Stimulated activated naive CD8-positive, alpha-beta T cell treated with anti-CD3 and anti-CD28 coated beads, Interleukin-15, Interleukin-2, amounts not matched to agents 100 U/mL and 50 U/mL, for 24 hours (primary cell): ENCODE measurements at regions not wholly inside any gene's neighbourhood (a gene's known extent, or its start where the extent isn't known, plus 50 kb on each side); places are given as distances from the start of the nearest gene placed in this dataset.
"Not testable (repeated sequence)": the region's sequence is repeated elsewhere in the genome, so short reads cannot be mapped to it uniquely, and the experiment has no call there.

Experiments used
- ATAC-seq: fragments of 150-1000 bp; cut with Tn5 transposase; one replicate; pipeline ENCODE4 v1.10.0; 2021
- DNase-seq: peaks from one replicate; pipeline ENCODE4 v3.0.0; 2021

DNA sequence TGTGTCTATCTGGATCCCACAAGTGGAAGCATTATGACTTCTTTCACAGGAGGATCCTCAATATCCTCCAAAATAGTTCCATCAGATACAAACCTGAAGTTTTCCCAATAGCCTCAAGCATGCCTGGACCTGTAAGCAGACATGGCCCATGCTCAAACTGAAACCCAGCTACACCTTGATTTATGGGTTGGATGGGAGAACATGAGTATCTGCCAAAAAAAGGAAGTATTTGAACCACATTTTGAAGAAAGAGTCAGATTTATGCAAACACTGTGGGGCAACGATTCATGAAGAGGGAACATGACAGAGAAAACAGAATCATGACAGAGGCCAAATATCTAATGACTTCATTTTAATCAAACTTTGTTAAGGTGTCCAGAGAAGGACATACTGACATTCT lies 351.0 kb upstream of the NFIA start:
- ATAC-seq = no peak
- no peak for DNase-seq

DNA sequence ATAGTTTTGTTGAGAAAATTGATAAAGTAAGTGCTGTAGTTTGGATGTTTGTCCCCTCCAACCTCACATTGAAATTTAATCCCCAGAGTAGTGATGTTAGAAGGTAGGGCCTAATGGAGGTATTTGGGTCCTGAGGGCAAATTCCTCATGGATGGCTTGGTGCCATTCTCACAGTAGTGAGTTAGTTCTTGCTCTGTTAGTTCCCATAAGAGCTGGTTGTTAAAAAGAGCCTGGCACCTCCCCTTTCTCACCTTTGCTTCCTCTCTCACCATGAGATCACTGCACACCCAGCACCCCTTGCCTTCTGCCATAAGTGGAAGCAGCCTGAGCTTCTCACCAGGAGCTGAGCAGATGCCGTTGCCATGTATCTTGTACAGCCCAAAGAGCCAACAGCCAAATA lies 354.8 kb upstream of the NFIA start:
- no peak for ATAC-seq
- DNase-seq = no peak

GRCh38 chr1:60716472-60716871 lies 365.9 kb upstream of the NFIA start:
- ATAC-seq (no peak), DNase-seq (no peak)

GRCh38 chr1:60715970-60716369 lies 366.4 kb upstream of the NFIA start:
- ATAC-seq = no peak

GRCh38 chr1:60709426-60709825 lies 372.9 kb upstream of the NFIA start:
- ATAC-seq = no peak

More at GRCh38 chr1:60715970-60716369, 366.4 kb upstream of the NFIA start:
- DNase-seq = no peak

DNA sequence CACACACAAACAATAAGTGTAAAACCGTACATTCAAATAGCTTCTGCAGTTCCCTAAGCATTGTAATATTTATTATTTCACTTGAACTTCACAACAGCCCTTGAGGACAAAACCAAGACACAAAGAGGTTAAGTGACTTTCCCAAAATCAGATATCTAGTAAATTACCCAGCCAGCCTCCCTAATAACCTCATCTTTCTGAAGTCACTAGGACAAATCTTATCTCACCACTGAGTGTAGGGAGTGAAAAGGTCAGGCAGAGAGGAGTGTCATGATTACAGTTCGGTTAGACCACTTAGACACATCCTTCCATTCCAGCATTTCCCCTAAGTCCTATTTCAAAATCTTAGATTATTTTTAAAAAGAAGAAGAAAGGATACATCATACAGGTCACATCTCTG lies 377.3 kb upstream of the NFIA start:
- DNase-seq (no peak), ATAC-seq (no peak)

More at GRCh38 chr1:60709426-60709825, 372.9 kb upstream of the NFIA start:
- DNase-seq = no peak

- ATAC-seq (no peak), DNase-seq (no peak)
These were observed 379.2 kb upstream of the NFIA start for GRCh38 chr1:60703155-60703554.

- DNase-seq = no peak
These were observed 383.0 kb upstream of the NFIA start for GRCh38 chr1:60699325-60699724.

GRCh38 chr1:60697204-60697994 lies 385.0 kb upstream of the NFIA start:
- ATAC-seq = no peak
- no peak for DNase-seq

More at GRCh38 chr1:60699325-60699724, 383.0 kb upstream of the NFIA start:
- ATAC-seq = no peak

DNA sequence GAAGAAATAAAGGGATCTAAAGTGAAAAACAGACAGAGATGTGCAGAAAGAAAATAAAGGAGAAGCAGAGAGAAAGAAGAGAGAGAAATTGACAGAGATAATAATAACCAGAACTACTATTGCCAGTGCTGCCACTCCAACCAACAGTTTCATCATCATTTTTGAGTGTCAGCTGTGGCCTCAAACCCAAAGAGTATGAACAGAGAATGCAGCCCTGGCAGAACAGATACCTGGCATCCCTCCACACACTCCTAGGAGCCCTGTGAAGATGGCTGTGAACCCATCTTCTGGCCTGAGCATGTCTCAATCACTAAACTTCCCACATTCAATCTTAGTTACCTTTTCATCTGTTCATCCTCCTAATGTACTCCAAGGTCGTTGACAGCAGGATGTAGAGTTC lies 385.8 kb upstream of the NFIA start:
- no peak for ATAC-seq
- DNase-seq = no peak

DNA sequence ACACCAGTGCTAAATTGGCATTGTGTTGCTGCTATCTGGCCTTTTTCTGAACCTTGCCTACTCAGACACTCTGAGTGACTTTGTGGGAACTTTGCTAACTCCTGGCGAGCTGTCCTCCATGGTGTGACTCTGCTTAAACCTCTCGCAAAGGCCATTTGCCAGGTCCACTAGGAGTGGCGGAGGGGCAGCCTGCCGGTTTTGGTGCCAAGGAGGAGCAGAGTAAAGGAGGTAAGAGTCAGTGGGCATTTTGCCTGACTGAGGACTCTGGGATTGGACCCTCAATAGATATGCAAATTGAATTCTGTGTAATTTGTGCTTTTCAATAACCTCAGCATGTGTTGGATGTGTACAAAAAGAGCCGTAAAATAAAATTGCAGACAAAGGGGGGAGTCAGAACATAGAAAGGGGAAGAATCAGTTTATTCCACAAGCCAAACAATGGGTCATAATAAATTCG lies 386.6 kb upstream of the NFIA start:
- ATAC-seq (no peak), DNase-seq (no peak)

DNA sequence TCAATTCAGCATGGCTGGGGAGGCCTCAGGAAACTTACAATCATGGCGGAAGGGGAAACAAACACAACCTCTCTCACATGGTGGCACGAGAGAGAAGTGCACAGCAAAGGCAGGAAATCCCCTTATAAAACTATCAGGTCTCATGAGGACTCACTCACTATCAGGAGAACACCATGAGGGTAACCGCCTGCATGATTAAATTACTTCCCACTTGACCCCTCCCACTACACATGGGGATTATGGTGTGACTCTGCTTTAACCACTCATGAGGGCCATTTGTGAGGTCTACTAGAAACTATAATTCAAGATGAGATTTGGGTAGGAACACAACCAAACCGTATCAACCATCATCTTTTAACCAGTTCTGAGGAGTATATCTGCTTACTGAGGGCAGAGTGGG lies 387.4 kb upstream of the NFIA start:
- ATAC-seq (no peak), DNase-seq (no peak)

GRCh38 chr1:60692031-60692430 lies 390.3 kb upstream of the NFIA start:
- ATAC-seq = no peak
- DNase-seq = no peak

DNA sequence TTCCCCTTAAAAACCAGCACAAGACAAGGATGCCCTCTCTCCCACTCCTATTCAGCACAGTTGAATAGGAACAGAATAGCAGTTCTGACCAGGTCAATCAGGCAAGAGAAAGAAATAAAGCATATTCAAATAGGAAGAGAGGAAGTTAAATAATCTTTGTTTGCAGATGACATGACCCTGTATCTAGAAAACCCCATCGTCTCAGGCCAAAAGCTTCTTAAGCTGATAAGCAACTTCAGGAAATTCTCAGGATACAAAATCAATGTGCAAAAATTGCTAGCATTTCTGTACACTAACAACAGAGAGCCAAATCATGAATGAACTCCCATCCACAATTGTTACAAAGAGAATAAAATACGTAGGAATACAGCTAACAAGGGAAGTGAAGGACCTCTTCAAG lies 394.1 kb upstream of the NFIA start:
- not testable (repeated sequence) for DNase-seq, ATAC-seq

DNA sequence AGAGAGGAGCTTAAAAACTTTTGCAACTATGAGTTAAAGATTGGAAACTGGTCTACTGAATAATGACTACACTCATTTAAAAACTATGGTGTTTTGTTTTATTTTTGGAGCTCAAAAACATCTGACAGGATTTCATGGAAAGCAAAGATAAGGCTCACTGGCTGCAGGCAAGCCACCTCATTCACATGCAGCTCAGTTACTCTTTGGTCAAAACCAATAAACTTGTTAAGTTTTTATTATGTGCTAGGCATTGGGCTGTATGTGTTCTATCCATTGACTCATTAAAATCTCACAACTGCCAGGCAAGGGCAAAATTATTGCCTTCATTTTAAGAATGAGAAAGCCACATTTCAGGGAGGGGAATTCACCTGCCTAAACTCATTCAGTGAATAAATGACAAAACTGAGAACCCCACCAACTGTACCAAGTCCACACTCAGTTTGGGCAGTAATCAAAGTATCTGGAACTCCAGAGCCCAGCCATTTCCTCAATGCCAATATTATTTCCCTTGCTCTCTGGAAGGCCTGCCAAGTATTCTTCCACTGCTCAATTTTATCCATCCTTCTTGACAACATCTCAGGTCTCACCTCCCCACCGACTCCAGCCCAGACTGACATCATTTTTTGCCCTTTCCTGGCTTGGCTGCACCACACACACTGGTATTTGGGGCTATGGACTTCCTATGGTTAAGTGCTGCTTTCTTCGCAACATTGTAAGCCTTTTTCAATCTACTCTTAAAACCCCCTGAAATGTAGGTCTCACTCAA lies 401.1 kb upstream of the NFIA start:
- ATAC-seq (no peak), DNase-seq (no peak)

DNA sequence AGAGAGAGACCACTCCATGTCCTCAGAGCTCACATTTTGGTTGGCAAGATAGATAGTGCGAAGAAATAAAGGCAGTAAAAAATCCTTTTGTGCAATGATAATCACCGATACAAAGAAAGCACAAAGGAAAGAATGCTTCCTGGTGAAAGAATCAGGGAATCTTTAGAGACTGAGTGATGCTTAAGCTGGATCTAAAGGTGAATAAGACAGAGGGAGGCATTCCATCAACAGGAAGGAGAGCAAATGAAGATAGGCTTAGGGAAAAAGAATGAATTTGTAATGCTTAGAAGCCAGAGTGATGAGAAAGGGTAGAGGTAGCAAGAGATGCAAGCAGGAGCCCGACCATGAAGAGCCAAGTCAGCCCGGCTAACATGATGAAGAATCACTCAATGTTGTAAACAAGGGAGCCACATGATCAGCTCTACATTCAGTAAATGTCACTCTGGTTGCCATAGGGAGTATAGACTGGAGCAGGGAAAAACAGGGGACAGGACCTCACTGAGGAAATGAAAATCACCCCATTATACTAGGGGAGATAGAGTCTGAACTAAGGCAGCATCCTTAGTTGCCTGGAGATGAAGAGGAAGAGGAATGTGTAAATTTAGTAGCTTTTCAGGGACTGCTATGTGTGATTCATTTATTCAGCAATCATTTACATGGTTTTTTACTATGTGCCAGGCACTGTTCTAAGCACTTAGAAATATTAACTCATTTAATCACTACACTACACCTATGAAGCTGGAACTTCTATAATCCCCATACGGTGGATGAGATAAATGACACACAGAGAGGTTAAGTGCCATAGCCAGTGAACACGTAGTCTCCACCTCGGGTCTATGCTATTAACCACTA lies 402.6 kb upstream of the NFIA start:
- DNase-seq (no peak), ATAC-seq (no peak)

- ATAC-seq (no peak), DNase-seq (no peak)
These were observed 403.6 kb upstream of the NFIA start for GRCh38 chr1:60678802-60679201.

DNA sequence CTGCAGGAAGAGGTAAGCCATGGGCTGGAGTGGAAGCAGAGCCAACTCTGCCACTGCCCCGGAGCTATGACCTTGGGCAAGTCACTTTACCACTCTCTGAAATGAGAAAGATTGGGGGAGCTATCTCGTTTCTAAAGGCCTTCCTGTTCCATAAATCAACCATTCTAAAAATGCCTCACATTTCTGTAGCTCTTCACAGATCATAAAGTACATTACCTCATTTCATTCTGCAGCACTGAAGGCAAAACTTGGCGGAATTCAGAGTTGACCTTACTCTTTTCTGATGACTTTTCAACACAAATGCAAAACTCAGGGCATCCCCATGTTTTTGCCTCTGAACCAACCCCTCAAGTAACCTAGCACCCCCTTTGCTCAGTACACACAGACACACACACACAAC lies 404.0 kb upstream of the NFIA start:
- DNase-seq (no peak), ATAC-seq (no peak)

DNA sequence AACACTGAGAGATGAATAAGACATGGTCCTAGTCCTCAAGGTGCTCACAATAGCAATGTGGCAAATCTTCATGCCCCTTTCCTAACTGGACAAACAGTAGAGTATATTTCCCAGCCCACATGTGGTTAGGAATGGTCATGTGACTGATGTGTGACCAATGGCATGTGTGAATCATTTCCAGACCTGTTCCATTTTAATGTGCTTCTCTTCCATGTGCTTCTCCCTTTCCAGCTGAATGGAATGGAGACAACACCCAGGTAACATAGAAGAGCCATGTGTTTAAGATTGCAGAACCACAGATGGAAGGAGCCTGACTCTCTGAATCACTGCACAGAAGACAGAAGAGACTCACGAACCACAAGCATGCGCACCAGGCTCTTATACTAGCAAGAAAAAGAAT lies 409.9 kb upstream of the NFIA start:
- no peak for ATAC-seq
- DNase-seq = no peak

- DNase-seq = no peak
- no peak for ATAC-seq
These were observed 412.1 kb upstream of the NFIA start for GRCh38 chr1:60670302-60670701.

DNA sequence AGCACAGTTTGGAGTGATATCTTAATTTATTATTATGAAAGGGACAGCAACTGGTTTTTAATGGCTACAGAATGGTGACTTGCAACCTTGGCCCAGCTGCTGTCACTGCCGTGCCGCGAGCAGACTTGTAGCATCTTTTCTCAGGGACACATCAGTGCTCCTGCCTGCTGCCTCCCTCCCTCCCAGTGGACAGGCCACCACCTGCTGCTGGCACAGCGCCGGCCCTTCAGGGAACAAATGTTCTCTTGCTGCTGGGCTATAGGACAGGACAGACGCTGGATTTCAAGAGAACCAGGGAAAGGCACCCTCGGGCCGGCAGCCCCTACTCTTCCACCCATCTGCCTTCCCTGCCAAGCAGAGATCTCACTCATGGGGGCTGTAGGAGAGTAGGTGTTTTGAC lies 413.8 kb upstream of the NFIA start:
- ATAC-seq = no peak
- DNase-seq = no peak

DNA sequence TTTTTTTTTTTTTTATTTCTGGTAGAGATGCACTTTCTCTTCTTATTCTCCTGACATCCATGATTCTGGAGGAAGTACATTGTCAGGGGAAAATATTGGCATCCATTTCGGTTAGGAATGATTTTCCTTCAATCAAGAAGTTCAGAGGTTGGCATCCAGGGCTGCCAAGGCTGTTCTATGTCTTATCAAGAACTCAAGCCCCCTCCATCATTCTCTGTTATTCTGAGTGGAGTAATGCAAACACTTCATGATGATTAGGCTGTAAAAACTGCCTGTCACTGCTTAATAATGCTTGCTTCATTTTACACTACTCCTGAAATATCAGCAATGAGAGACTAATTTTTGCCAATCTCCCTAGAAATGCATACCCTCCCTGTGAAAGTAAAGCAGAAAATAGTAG lies 417.1 kb upstream of the NFIA start:
- no peak for ATAC-seq
- no peak for DNase-seq
